Neural cell (in vitro differentiated cells): ENCODE measurements at regions not wholly inside any gene's neighbourhood (a gene's known extent, or its start where the extent isn't known, plus 50 kb on each side); places are given as distances from the start of the nearest gene placed in this dataset.
"Not testable (repeated sequence)": the region's sequence is repeated elsewhere in the genome, so short reads cannot be mapped to it uniquely, and the experiment has no call there.

Experiments
- H2AFZ ChIP-seq: fragments of 200-600, 300-800 bp; sonication (generic), shearing (Covaris generic); 2 replicates; pipeline ENCODE4 v1.6.0; 2014; ENCODE audit warnings: low read depth, mild to moderate bottlenecking, antibody characterized with exemption, low read length, moderate library complexity
- H3F3A ChIP-seq: fragments of 200-600 bp; shearing (Covaris generic); 2 replicates; pipeline ENCODE4 v1.6.1; 2016; ENCODE audit warnings: mild to moderate bottlenecking, moderate library complexity, mixed read lengths, antibody characterized with exemption, low read length; ENCODE audit not compliant: insufficient read depth, poor library complexity, severe bottlenecking
- H3K27ac ChIP-seq: fragments of 200-600, 300-800 bp; sonication (generic), shearing (Covaris generic); 2 replicates; pipeline ENCODE4 v1.5.1; 2014; ENCODE audit warnings: mild to moderate bottlenecking, low read length, moderate library complexity
- H3K27me3 ChIP-seq: fragments of 300-800, 200-600 bp; sonication (generic), shearing (Covaris generic); 2 replicates; pipeline ENCODE4 v1.6.0; 2014; ENCODE audit warnings: mild to moderate bottlenecking, low read depth, low read length, moderate library complexity; ENCODE audit not compliant: insufficient read depth
- H3K36me3 ChIP-seq: fragments of 300-800, 200-600 bp; sonication (generic), shearing (Covaris generic); 2 replicates; pipeline ENCODE4 v1.5.1; 2014; ENCODE audit warnings: mild to moderate bottlenecking, antibody characterized with exemption, low read length, moderate library complexity; ENCODE audit not compliant: insufficient read depth
- H3K4me2 ChIP-seq: fragments of 300-800, 200-600 bp; sonication (generic), shearing (Covaris generic); 2 replicates; pipeline ENCODE4 v1.6.0; 2014; ENCODE audit warnings: mild to moderate bottlenecking, low read length
- H3K4me3 ChIP-seq: fragments of 300-800, 200-600 bp; sonication (generic), shearing (Covaris generic); 2 replicates; pipeline ENCODE4 v1.5.1; 2014; ENCODE audit warnings: mild to moderate bottlenecking, low read length, moderate library complexity
- H3K79me2 ChIP-seq: fragments of 200-600 bp; shearing (Covaris generic); replicated peaks from 2 replicates; pipeline ENCODE4 v1.6.0; 2014; ENCODE audit warnings: mild to moderate bottlenecking, low read length, moderate library complexity; ENCODE audit not compliant: insufficient read depth
- H3K9ac ChIP-seq: fragments of 300-800, 200-600 bp; sonication (generic), shearing (Covaris generic); 2 replicates; pipeline ENCODE4 v1.6.1; 2016; ENCODE audit warnings: mild to moderate bottlenecking, low read length, mixed read lengths
- H3K9me2 ChIP-seq: fragments of 200-600 bp; shearing (Covaris generic); 2 replicates; pipeline ENCODE4 v1.6.1; 2016; ENCODE audit warnings: mild to moderate bottlenecking, low read length, mixed read lengths; ENCODE audit not compliant: insufficient read depth
- H3K9me3 ChIP-seq: fragments of 200-600, 300-800 bp; sonication (generic), shearing (Covaris generic); 2 replicates; pipeline ENCODE4 v1.6.1; 2016; ENCODE audit warnings: mild to moderate bottlenecking, mixed run types, low read length, moderate library complexity, mixed read lengths
- H4K20me1 ChIP-seq: fragments of 200-600 bp; shearing (Covaris generic); 2 replicates; pipeline ENCODE4 v1.6.1; 2016; ENCODE audit warnings: mild to moderate bottlenecking, mixed run types; ENCODE audit not compliant: insufficient read depth
- EP300 ChIP-seq: fragments of 450-650 bp; conservative IDR thresholded peaks from 2 replicates; pipeline ENCODE4 v1.6.1; 2014; ENCODE audit warnings: antibody characterized with exemption, mild to moderate bottlenecking, moderate library complexity; ENCODE audit not compliant: poor library complexity, severe bottlenecking
- EZH2 ChIP-seq: fragments of 200-600, 300-800 bp; shearing (Covaris generic), sonication (generic); IDR thresholded peaks from 2 replicates; pipeline ENCODE4 v1.6.1; 2014; ENCODE audit warnings: antibody characterized with exemption, low read length, borderline replicate concordance, mild to moderate bottlenecking; ENCODE audit not compliant: insufficient read depth, poor library complexity, severe bottlenecking
- MXI1 ChIP-seq: fragments of 450-650 bp; conservative IDR thresholded peaks from 2 replicates; pipeline ENCODE4 v1.6.1; 2014; ENCODE audit warnings: antibody characterized with exemption, mild to moderate bottlenecking; ENCODE audit not compliant: poor library complexity, severe bottlenecking
- POLR2AphosphoS5 ChIP-seq: IDR thresholded peaks from 2 replicates; pipeline ENCODE4 v1.6.1; 2012
- RAD21 ChIP-seq: fragments of 450-650 bp; conservative IDR thresholded peaks from 2 replicates; pipeline ENCODE4 v1.6.1; 2014; ENCODE audit warnings: antibody characterized with exemption, mild to moderate bottlenecking, moderate library complexity
- SMC3 ChIP-seq: fragments of 450-650 bp; conservative IDR thresholded peaks from 2 replicates; pipeline ENCODE4 v1.6.1; 2014; ENCODE audit warnings: antibody characterized with exemption, mild to moderate bottlenecking, moderate library complexity; ENCODE audit not compliant: poor library complexity
- TAF1 ChIP-seq: IDR thresholded peaks from 2 replicates; pipeline ENCODE4 v1.6.1; 2012; ENCODE audit warnings: low read depth
- TF ChIP-seq, protein P1 (sequence below): IDR thresholded peaks from 2 replicates; pipeline ENCODE4 v1.6.1; 2012; ENCODE audit warnings: borderline replicate concordance
- TF ChIP-seq, protein P2 (sequence below): fragments of 450-650 bp; IDR thresholded peaks from 2 replicates; pipeline ENCODE4 v1.5.1; 2014; ENCODE audit warnings: antibody characterized with exemption, mild to moderate bottlenecking, moderate library complexity; ENCODE audit not compliant: poor library complexity, severe bottlenecking

DNA sequence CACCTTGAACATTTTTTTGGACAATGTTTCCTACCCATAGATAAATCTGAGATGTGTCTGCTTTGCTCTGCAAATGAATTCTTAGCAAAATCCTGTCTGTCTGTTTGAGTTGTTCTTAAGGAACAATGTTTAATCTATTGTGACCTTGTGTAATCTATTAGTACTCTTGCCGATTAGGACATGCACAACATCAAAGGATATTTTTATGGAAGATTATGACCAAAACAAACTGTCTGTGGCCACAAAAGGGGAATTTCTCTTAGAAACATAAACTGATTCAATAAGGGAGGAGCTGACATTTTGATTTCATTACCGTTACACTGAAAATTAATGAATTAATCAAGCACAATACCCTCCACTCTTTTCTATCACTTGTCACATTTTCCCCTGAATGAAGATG, 323.0 kb upstream of the PRR16 start:
- no peaks in the 10 kb centered on the region for H3K79me2 ChIP-seq
- H3K9ac ChIP-seq: no peak overlapping the region
- H3K4me2 ChIP-seq: no peak overlapping the region
- no peak overlapping the region for H3K27ac ChIP-seq
- no peaks in the 10 kb centered on the region for H3K36me3 ChIP-seq
- no peak overlapping the region for H2AFZ ChIP-seq
- no peak overlapping the region for H3K4me3 ChIP-seq
- H4K20me1 ChIP-seq: no peaks in the 10 kb centered on the region
- H3K9me3 ChIP-seq: peaks cover 6% of the 10 kb centered on the region
- TF ChIP-seq, protein P1, sequence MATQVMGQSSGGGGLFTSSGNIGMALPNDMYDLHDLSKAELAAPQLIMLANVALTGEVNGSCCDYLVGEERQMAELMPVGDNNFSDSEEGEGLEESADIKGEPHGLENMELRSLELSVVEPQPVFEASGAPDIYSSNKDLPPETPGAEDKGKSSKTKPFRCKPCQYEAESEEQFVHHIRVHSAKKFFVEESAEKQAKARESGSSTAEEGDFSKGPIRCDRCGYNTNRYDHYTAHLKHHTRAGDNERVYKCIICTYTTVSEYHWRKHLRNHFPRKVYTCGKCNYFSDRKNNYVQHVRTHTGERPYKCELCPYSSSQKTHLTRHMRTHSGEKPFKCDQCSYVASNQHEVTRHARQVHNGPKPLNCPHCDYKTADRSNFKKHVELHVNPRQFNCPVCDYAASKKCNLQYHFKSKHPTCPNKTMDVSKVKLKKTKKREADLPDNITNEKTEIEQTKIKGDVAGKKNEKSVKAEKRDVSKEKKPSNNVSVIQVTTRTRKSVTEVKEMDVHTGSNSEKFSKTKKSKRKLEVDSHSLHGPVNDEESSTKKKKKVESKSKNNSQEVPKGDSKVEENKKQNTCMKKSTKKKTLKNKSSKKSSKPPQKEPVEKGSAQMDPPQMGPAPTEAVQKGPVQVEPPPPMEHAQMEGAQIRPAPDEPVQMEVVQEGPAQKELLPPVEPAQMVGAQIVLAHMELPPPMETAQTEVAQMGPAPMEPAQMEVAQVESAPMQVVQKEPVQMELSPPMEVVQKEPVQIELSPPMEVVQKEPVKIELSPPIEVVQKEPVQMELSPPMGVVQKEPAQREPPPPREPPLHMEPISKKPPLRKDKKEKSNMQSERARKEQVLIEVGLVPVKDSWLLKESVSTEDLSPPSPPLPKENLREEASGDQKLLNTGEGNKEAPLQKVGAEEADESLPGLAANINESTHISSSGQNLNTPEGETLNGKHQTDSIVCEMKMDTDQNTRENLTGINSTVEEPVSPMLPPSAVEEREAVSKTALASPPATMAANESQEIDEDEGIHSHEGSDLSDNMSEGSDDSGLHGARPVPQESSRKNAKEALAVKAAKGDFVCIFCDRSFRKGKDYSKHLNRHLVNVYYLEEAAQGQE: no peak
- TF ChIP-seq MXI1 (no peak), TAF1 (no peak), SMC3 (no peak), EZH2 (no peak), EP300 (no peak), POLR2AphosphoS5 (no peak), RAD21 (no peak)
- TF ChIP-seq, protein P2, sequence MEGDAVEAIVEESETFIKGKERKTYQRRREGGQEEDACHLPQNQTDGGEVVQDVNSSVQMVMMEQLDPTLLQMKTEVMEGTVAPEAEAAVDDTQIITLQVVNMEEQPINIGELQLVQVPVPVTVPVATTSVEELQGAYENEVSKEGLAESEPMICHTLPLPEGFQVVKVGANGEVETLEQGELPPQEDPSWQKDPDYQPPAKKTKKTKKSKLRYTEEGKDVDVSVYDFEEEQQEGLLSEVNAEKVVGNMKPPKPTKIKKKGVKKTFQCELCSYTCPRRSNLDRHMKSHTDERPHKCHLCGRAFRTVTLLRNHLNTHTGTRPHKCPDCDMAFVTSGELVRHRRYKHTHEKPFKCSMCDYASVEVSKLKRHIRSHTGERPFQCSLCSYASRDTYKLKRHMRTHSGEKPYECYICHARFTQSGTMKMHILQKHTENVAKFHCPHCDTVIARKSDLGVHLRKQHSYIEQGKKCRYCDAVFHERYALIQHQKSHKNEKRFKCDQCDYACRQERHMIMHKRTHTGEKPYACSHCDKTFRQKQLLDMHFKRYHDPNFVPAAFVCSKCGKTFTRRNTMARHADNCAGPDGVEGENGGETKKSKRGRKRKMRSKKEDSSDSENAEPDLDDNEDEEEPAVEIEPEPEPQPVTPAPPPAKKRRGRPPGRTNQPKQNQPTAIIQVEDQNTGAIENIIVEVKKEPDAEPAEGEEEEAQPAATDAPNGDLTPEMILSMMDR: no peak
- H3K9me2 ChIP-seq: no peaks in the 10 kb centered on the region
- H3F3A ChIP-seq: no peaks in the 10 kb centered on the region
- H3K27me3 ChIP-seq: no peaks in the 10 kb centered on the region

DNA sequence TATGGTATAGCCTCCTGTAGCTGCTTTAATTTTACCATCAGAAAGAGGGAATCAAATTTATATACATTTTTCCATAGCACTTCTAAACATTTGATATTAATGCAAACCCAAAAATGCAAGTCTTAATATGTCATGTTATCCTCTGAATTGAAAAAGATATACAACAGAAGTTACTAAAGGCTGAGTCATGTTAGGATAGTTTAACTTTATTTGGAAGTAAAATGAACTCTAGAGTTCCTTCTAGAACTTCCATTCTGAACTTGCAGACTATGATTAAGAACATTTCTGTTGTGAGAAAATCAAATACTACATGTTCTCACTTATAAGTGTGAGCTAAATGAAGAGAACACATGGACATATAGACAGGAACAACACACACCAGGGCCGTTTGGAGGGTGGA, 317.3 kb upstream of the PRR16 start:
- Histone ChIP-seq H3K27me3 (no peaks in the 10 kb centered on the region), H3K4me3 (no peak overlapping the region), H3K4me2 (no peak overlapping the region), H3K9me3 (peaks cover 6% of the 10 kb centered on the region), H3K9me2 (no peaks in the 10 kb centered on the region), H2AFZ (no peak overlapping the region), H3K27ac (no peak overlapping the region), H3K9ac (no peak overlapping the region), H3K36me3 (no peaks in the 10 kb centered on the region), H4K20me1 (no peaks in the 10 kb centered on the region), H3K79me2 (no peaks in the 10 kb centered on the region), H3F3A (no peaks in the 10 kb centered on the region)
- TF ChIP-seq, protein P1: no peak
- TF ChIP-seq, protein P2: no peak
- TF ChIP-seq POLR2AphosphoS5 (no peak), EP300 (no peak), MXI1 (no peak), EZH2 (no peak), RAD21 (no peak), TAF1 (no peak), SMC3 (no peak)

GRCh38 chr5:120147911-120148310, 316.2 kb upstream of the PRR16 start:
- H3K9me2 ChIP-seq, H3K79me2 ChIP-seq, H3K36me3 ChIP-seq, H2AFZ ChIP-seq, H3K4me3 ChIP-seq, H3K9ac ChIP-seq, H3K27ac ChIP-seq, H3K9me3 ChIP-seq, H3K4me2 ChIP-seq, H3F3A ChIP-seq, H4K20me1 ChIP-seq, H3K27me3 ChIP-seq: not testable (repeated sequence)
